ENCODE measurements at regions not wholly inside any gene's neighbourhood (a gene's known extent, or its start where the extent isn't known, plus 50 kb on each side); places are given as distances from the start of the nearest gene placed in this dataset.

DNA sequence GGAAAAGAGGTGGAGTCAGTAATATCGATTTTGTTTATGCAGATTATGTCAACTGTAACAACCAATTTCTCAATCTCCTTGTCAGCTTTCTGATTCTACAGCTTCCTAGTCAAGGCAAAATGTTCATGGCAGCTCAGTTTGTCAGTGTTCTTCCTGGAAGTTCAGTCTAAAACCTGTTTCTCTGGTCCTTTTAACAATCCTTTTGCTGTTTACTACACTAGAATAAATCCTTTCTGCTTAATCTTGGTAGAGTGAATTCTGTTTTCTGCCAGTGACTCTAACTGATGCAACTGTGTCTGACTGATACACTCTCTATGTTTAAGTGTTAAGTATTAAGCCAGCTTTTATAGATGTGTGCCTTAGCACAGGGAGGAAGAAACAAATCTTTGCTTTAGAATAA lies 516.9 kb upstream of the KLF12 start:
- Histone ChIP-seq H3K4me1 (ENCODE audit: control insufficient read depth, insufficient read depth, low read length, unreplicated experiment) (no peaks in the 10 kb centered on the region), H3K27ac (ENCODE audit: low read depth, low read length) (no peak overlapping the region), H3K79me2 (ENCODE audit: control insufficient read depth, insufficient read depth, low read length, unreplicated experiment) (no peaks in the 10 kb centered on the region), H2AFZ (ENCODE audit: low read length, unreplicated experiment) (no peak overlapping the region), H3K4me3 (ENCODE audit: low read depth, low read length) (no peak overlapping the region), H3K27me3 (ENCODE audit: insufficient read depth, low read length) (no peaks in the 10 kb centered on the region), H3K36me3 (ENCODE audit: insufficient read depth, low read length) (no peaks in the 10 kb centered on the region)

DNA sequence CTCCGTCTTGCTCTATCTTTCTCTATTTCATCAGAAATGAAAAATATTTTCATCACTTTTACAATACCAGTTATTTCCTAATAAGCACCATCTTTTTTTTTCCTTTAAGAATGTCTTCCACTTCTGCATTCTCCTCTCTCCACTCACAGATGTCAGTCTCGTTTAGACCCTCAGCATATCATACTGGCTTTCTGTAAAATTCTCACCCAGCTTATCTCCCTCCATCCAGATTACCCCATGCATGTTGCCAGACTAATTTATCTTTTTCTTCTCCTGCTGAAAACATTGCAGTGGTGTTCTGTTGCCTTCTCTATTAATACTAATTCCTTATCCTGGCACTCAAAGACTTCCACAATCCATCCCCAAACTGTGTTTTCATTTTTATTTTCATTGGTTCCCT lies 513.8 kb upstream of the KLF12 start:
- no peaks in the 10 kb centered on the region for H3K36me3 ChIP-seq (ENCODE audit: insufficient read depth, low read length)
- no peak overlapping the region for H3K27ac ChIP-seq (ENCODE audit: low read depth, low read length)
- no peaks in the 10 kb centered on the region for H3K4me1 ChIP-seq (ENCODE audit: control insufficient read depth, insufficient read depth, low read length, unreplicated experiment)
- no peak overlapping the region for H2AFZ ChIP-seq (ENCODE audit: low read length, unreplicated experiment)
- H3K79me2 ChIP-seq (ENCODE audit: control insufficient read depth, insufficient read depth, low read length, unreplicated experiment) = no peaks in the 10 kb centered on the region
- H3K27me3 ChIP-seq (ENCODE audit: insufficient read depth, low read length) = no peaks in the 10 kb centered on the region
- H3K4me3 ChIP-seq (ENCODE audit: low read depth, low read length) = no peak overlapping the region

GRCh38 chr13:74647211-74647610 lies 513.0 kb upstream of the KLF12 start:
- no peaks in the 10 kb centered on the region for H3K79me2 ChIP-seq (ENCODE audit: control insufficient read depth, insufficient read depth, low read length, unreplicated experiment)
- H3K27me3 ChIP-seq (ENCODE audit: insufficient read depth, low read length) = no peaks in the 10 kb centered on the region
- H3K27ac ChIP-seq (ENCODE audit: low read depth, low read length) = no peak overlapping the region
- H3K36me3 ChIP-seq (ENCODE audit: insufficient read depth, low read length) = no peaks in the 10 kb centered on the region
- H2AFZ ChIP-seq (ENCODE audit: low read length, unreplicated experiment) = no peak overlapping the region
- H3K4me3 ChIP-seq (ENCODE audit: low read depth, low read length) = no peak overlapping the region
- H3K4me1 ChIP-seq (ENCODE audit: control insufficient read depth, insufficient read depth, low read length, unreplicated experiment) = no peaks in the 10 kb centered on the region

DNA sequence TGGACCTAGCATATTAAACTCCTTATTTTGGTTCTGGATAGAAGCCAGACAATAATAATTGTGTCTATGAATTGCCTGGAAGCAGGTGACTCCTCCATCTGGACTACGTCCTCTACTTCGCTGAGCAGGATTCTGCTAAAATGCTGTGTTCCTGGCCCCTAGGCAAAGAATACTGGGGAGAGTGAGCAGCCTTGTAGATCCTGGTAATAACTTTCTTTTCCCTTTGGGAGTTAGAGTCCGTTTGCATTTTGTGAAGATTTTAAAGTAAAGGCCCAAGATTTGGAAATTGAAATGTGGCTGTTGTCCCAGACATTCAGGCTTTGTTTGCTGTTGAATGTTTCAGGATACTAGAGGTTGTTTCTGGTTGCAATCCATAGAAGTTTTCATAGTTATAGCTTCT lies 511.9 kb upstream of the KLF12 start:
- Histone ChIP-seq H3K4me3 (ENCODE audit: low read depth, low read length) (no peak overlapping the region), H3K27ac (ENCODE audit: low read depth, low read length) (no peak overlapping the region), H3K4me1 (ENCODE audit: control insufficient read depth, insufficient read depth, low read length, unreplicated experiment) (no peaks in the 10 kb centered on the region), H3K79me2 (ENCODE audit: control insufficient read depth, insufficient read depth, low read length, unreplicated experiment) (no peaks in the 10 kb centered on the region), H3K36me3 (ENCODE audit: insufficient read depth, low read length) (no peaks in the 10 kb centered on the region), H2AFZ (ENCODE audit: low read length, unreplicated experiment) (no peak overlapping the region), H3K27me3 (ENCODE audit: insufficient read depth, low read length) (no peaks in the 10 kb centered on the region)

- Histone ChIP-seq H3K36me3 (ENCODE audit: insufficient read depth, low read length) (no peaks in the 10 kb centered on the region), H3K4me1 (ENCODE audit: control insufficient read depth, insufficient read depth, low read length, unreplicated experiment) (no peaks in the 10 kb centered on the region), H3K27ac (ENCODE audit: low read depth, low read length) (no peak overlapping the region), H3K27me3 (ENCODE audit: insufficient read depth, low read length) (no peaks in the 10 kb centered on the region), H3K4me3 (ENCODE audit: low read depth, low read length) (no peak overlapping the region), H3K79me2 (ENCODE audit: control insufficient read depth, insufficient read depth, low read length, unreplicated experiment) (no peaks in the 10 kb centered on the region), H2AFZ (ENCODE audit: low read length, unreplicated experiment) (no peak overlapping the region)
These were observed 511.4 kb upstream of the KLF12 start for GRCh38 chr13:74645586-74645985.

DNA sequence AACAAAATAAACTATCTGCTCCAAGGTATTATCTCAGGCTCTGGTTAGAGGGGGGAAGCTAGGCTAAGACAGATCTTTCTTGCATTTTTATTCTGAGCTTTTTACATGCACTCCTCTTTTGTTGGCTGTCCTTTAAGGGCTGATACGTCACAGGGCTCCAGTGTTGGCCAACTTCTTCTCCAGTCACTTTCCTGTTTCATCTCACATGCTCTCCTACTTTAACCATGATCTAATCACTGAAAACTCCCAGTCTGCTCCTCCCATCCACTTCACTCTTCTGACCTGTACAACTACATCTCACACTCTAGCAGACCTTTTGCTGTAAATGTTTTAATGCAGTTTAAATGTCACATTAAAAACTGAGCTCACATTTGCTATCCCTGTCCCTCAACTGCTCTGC lies 510.0 kb upstream of the KLF12 start:
- Histone ChIP-seq H3K4me3 (ENCODE audit: low read depth, low read length) (no peak overlapping the region), H3K4me1 (ENCODE audit: control insufficient read depth, insufficient read depth, low read length, unreplicated experiment) (no peaks in the 10 kb centered on the region), H3K79me2 (ENCODE audit: control insufficient read depth, insufficient read depth, low read length, unreplicated experiment) (no peaks in the 10 kb centered on the region), H3K27me3 (ENCODE audit: insufficient read depth, low read length) (no peaks in the 10 kb centered on the region), H3K36me3 (ENCODE audit: insufficient read depth, low read length) (no peaks in the 10 kb centered on the region), H2AFZ (ENCODE audit: low read length, unreplicated experiment) (no peak overlapping the region), H3K27ac (ENCODE audit: low read depth, low read length) (no peak overlapping the region)

- H3K4me1 ChIP-seq (ENCODE audit: control insufficient read depth, insufficient read depth, low read length, unreplicated experiment) = no peaks in the 10 kb centered on the region
- no peak overlapping the region for H3K27ac ChIP-seq (ENCODE audit: low read depth, low read length)
- H2AFZ ChIP-seq (ENCODE audit: low read length, unreplicated experiment) = no peak overlapping the region
- H3K27me3 ChIP-seq (ENCODE audit: insufficient read depth, low read length) = no peaks in the 10 kb centered on the region
- no peaks in the 10 kb centered on the region for H3K36me3 ChIP-seq (ENCODE audit: insufficient read depth, low read length)
- H3K4me3 ChIP-seq (ENCODE audit: low read depth, low read length) = no peak overlapping the region
- no peaks in the 10 kb centered on the region for H3K79me2 ChIP-seq (ENCODE audit: control insufficient read depth, insufficient read depth, low read length, unreplicated experiment)
These were observed 507.4 kb upstream of the KLF12 start for GRCh38 chr13:74641586-74641985.

DNA sequence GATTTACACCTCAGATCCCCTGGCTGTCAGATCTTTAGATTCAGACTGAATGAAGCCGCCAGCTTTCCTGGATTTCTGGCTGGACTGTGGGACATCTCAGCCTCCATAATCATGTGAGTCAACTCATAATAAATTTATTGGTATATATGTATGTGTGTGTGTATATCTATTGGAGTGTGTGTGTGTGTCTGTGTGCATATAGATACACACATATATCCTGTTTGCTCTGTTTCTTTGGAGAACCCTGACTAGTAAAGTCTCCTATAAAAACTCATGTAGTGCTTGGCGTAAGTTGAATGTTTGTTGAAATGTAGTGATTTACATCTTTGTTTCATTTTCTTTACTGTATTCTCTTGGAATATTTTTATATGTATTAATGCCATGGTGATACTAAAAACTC lies 499.5 kb upstream of the KLF12 start:
- no peaks in the 10 kb centered on the region for H3K36me3 ChIP-seq (ENCODE audit: insufficient read depth, low read length)
- no peak overlapping the region for H3K27ac ChIP-seq (ENCODE audit: low read depth, low read length)
- H3K4me3 ChIP-seq (ENCODE audit: low read depth, low read length) = no peak overlapping the region
- H3K27me3 ChIP-seq (ENCODE audit: insufficient read depth, low read length) = no peaks in the 10 kb centered on the region
- no peaks in the 10 kb centered on the region for H3K79me2 ChIP-seq (ENCODE audit: control insufficient read depth, insufficient read depth, low read length, unreplicated experiment)
- no peak overlapping the region for H2AFZ ChIP-seq (ENCODE audit: low read length, unreplicated experiment)
- H3K4me1 ChIP-seq (ENCODE audit: control insufficient read depth, insufficient read depth, low read length, unreplicated experiment) = no peaks in the 10 kb centered on the region

DNA sequence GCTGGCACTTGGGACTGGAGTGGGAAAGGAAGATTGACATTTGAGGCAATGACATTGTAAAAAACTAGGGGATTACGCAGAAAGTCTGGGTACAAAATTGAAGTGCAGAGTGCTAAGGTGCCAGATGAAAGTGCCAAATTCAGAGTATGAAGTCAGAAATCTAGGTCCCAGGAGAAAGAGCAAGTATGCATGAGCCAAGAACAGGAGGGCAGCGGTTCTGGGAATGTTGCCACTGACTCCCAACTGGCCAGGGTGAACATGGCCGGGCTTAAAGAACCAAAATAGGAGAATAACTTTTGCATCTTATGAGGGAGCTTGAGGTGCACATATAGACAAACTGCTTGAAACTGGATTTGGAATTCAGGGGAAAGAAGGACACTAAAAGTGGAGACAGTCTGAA lies 495.8 kb upstream of the KLF12 start:
- H3K27me3 ChIP-seq (ENCODE audit: insufficient read depth, low read length) = no peaks in the 10 kb centered on the region

GRCh38 chr13:74625541-74625940 lies 491.3 kb upstream of the KLF12 start:
- Histone ChIP-seq H3K27me3 (ENCODE audit: insufficient read depth, low read length) (no peaks in the 10 kb centered on the region), H2AFZ (ENCODE audit: low read length, unreplicated experiment) (no peak overlapping the region), H3K79me2 (ENCODE audit: control insufficient read depth, insufficient read depth, low read length, unreplicated experiment) (no peaks in the 10 kb centered on the region), H3K4me1 (ENCODE audit: control insufficient read depth, insufficient read depth, low read length, unreplicated experiment) (no peaks in the 10 kb centered on the region), H3K4me3 (ENCODE audit: low read depth, low read length) (no peak overlapping the region), H3K36me3 (ENCODE audit: insufficient read depth, low read length) (no peaks in the 10 kb centered on the region), H3K27ac (ENCODE audit: low read depth, low read length) (no peak overlapping the region)

More for the DNA sequence above, 495.8 kb upstream of the KLF12 start:
- H3K79me2 ChIP-seq (ENCODE audit: control insufficient read depth, insufficient read depth, low read length, unreplicated experiment) = no peaks in the 10 kb centered on the region
- H3K36me3 ChIP-seq (ENCODE audit: insufficient read depth, low read length) = no peaks in the 10 kb centered on the region
- no peaks in the 10 kb centered on the region for H3K4me1 ChIP-seq (ENCODE audit: control insufficient read depth, insufficient read depth, low read length, unreplicated experiment)
- H2AFZ ChIP-seq (ENCODE audit: low read length, unreplicated experiment) = no peak overlapping the region
- no peak overlapping the region for H3K4me3 ChIP-seq (ENCODE audit: low read depth, low read length)
- H3K27ac ChIP-seq (ENCODE audit: low read depth, low read length) = no peak overlapping the region

DNA sequence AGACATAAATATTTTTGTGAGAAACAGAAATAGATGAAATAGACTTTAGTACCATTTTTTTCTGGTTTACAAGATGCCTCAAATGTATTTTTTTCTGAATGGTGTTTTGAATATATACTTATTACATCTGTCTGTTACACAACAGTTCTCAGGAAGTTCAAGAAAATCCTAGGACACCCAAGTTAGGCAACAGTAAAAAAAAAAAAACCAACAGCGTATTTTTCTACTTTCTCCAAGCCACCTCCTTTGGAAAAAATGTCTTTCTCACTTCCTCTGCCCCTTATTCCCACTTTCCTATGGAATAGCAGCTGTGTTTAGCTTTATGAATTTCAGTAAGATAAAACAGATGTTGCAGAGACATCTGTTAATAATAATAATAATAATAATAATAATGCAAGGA lies 489.6 kb upstream of the KLF12 start:
- H3K79me2 ChIP-seq (ENCODE audit: control insufficient read depth, insufficient read depth, low read length, unreplicated experiment) = no peaks in the 10 kb centered on the region
- no peak overlapping the region for H2AFZ ChIP-seq (ENCODE audit: low read length, unreplicated experiment)
- H3K4me3 ChIP-seq (ENCODE audit: low read depth, low read length) = no peak overlapping the region
- H3K27ac ChIP-seq (ENCODE audit: low read depth, low read length) = no peak overlapping the region
- no peaks in the 10 kb centered on the region for H3K27me3 ChIP-seq (ENCODE audit: insufficient read depth, low read length)
- H3K36me3 ChIP-seq (ENCODE audit: insufficient read depth, low read length) = no peaks in the 10 kb centered on the region
- no peaks in the 10 kb centered on the region for H3K4me1 ChIP-seq (ENCODE audit: control insufficient read depth, insufficient read depth, low read length, unreplicated experiment)

- Histone ChIP-seq H3K27me3 (ENCODE audit: insufficient read depth, low read length) (no peaks in the 10 kb centered on the region), H3K4me1 (ENCODE audit: control insufficient read depth, insufficient read depth, low read length, unreplicated experiment) (no peaks in the 10 kb centered on the region), H2AFZ (ENCODE audit: low read length, unreplicated experiment) (no peak overlapping the region), H3K27ac (ENCODE audit: low read depth, low read length) (no peak overlapping the region), H3K79me2 (ENCODE audit: control insufficient read depth, insufficient read depth, low read length, unreplicated experiment) (no peaks in the 10 kb centered on the region), H3K4me3 (ENCODE audit: low read depth, low read length) (no peak overlapping the region), H3K36me3 (ENCODE audit: insufficient read depth, low read length) (no peaks in the 10 kb centered on the region)
These were observed 488.1 kb upstream of the KLF12 start for GRCh38 chr13:74622284-74622683.

Data from ACC112 (cell line).